Hepatocyte (in vitro differentiated cells): ENCODE measurements at regions not wholly inside any gene's neighbourhood (a gene's known extent, or its start where the extent isn't known, plus 50 kb on each side); places are given as distances from the start of the nearest gene placed in this dataset.

Source experiments
- EZH2 ChIP-seq: fragments of 200-600 bp; sonication (generic); IDR thresholded peaks from 2 replicates; pipeline ENCODE4 v1.6.1; 2016; ENCODE audit warnings: antibody characterized with exemption, mild to moderate bottlenecking, borderline replicate concordance
- EZH2phosphoT487 ChIP-seq: fragments of 200-600 bp; sonication (generic); IDR thresholded peaks from one replicate; pipeline ENCODE4 v1.6.1; 2018; ENCODE audit warnings: antibody characterized with exemption, mild to moderate bottlenecking, low read depth, moderate library complexity; ENCODE audit not compliant: unreplicated experiment, severe bottlenecking
- TF ChIP-seq, protein P1 (sequence below): fragments of 200-600 bp; sonication (generic); IDR thresholded peaks from 2 replicates; pipeline ENCODE4 v1.5.1; 2016; ENCODE audit warnings: antibody characterized with exemption, mild to moderate bottlenecking; ENCODE audit not compliant: poor library complexity

DNA sequence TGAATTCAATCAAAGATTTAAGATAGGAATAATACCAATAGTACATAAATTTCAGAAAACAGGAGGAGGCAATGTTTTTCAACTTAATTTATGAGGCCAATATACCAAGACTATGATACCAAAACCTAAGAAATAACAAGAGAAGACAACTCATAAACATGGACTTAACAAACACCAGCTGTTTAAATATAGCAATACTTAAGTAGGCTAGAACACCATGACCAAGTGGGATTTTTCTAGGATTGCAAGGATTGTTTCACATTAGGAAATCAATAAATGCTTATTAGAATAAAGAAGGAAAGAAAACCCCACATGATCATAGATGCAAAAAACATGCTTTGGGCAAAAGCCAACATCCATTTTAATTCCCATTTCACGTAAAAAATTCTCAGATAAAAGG lies 355.1 kb downstream of the EPM2A start:
- no peak for TF ChIP-seq EZH2
- TF ChIP-seq, protein P1, sequence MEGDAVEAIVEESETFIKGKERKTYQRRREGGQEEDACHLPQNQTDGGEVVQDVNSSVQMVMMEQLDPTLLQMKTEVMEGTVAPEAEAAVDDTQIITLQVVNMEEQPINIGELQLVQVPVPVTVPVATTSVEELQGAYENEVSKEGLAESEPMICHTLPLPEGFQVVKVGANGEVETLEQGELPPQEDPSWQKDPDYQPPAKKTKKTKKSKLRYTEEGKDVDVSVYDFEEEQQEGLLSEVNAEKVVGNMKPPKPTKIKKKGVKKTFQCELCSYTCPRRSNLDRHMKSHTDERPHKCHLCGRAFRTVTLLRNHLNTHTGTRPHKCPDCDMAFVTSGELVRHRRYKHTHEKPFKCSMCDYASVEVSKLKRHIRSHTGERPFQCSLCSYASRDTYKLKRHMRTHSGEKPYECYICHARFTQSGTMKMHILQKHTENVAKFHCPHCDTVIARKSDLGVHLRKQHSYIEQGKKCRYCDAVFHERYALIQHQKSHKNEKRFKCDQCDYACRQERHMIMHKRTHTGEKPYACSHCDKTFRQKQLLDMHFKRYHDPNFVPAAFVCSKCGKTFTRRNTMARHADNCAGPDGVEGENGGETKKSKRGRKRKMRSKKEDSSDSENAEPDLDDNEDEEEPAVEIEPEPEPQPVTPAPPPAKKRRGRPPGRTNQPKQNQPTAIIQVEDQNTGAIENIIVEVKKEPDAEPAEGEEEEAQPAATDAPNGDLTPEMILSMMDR: no peak
- TF ChIP-seq EZH2phosphoT487: no peak
